ENCODE measurements at regions not wholly inside any gene's neighbourhood (a gene's known extent, or its start where the extent isn't known, plus 50 kb on each side); places are given as distances from the start of the nearest gene placed in this dataset.

DNA sequence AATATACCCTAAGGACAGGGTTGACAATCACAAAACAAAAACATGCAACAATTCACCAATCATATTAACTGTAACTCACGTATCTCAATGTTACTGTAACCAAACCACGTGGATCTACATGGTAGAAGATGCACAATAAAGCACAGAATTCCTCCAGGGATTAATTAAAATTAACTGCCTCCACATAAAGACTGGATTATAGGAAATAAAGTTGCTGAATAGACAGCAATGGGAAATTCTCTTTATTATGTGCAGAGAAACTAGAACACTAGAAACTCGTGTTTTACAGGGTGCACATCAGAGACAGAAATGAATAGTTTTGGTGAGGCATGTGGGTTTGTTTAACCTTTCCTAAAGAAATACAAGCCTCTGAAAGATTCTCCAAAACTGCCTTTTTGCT is 696.3 kb downstream of the EPHA3 start:
- intact Hi-C loops (cut with micrococcal nuclease): no loop called here
- Mint-ChIP-seq H3K9me3 (peaks cover 0 to 4% (median 1%) of the 10 kb centered on the region in 7 donors), H3K4me3 (no peak overlapping the region), H3K36me3 (no peaks in the 10 kb centered on the region), H3K4me1 (no peaks in the 10 kb centered on the region), H3K27me3 (ENCODE audit: low read depth in 3 of 3) (no peaks in the 10 kb centered on the region), H3K27ac (no peak overlapping the region)
- WGBS (ENCODE audit: insufficient coverage): no CpG with 5 or more reads among the region's 3 CpGs
- no peaks in the 10 kb centered on the region for H3K79me2 ChIP-seq (ENCODE audit: insufficient read depth, low read length)
- no peaks in the 10 kb centered on the region for H3K36me3 ChIP-seq (replicated peaks in 1 of 2; ENCODE audit: control insufficient read depth in 1 of 2, insufficient read depth in 2 of 2, low read length in 2 of 2)
- DNase-seq: no peak
- H3K9me3 ChIP-seq (replicated peaks in 1 of 2; ENCODE audit: control insufficient read depth in 1 of 2, insufficient read depth in 1 of 2, low read length in 2 of 2): peaks cover 0 to 6% of the 10 kb centered on the region in 2 donors
- no peaks in the 10 kb centered on the region for H3K4me1 ChIP-seq (ENCODE audit: control insufficient read depth in 1 of 2, insufficient read depth in 2 of 2, low read length in 2 of 2)
- H3K4me3 ChIP-seq (replicated peaks in 1 of 3; ENCODE audit: low read depth in 2 of 3, low read length in 3 of 3): no peak overlapping the region
- no peak overlapping the region for H3K9ac ChIP-seq (ENCODE audit: insufficient read depth, low read length, poor library complexity, severe bottlenecking)
- no peak overlapping the region for H3K27ac ChIP-seq (ENCODE audit: low read depth in 1 of 2, low read length in 2 of 2)
- H4K20me1 ChIP-seq (ENCODE audit: insufficient read depth, low read length): no peaks in the 10 kb centered on the region
- no peak overlapping the region for H3K4me2 ChIP-seq (replicated peaks; ENCODE audit: extremely low read depth, low read length, poor library complexity, severe bottlenecking)
- no peak overlapping the region for H2AFZ ChIP-seq (ENCODE audit: insufficient read depth, low read depth, low read length, poor library complexity, severe bottlenecking)
- H3K27me3 ChIP-seq (ENCODE audit: control insufficient read depth in 2 of 2, insufficient read depth in 2 of 2, low read length in 2 of 2): no peaks in the 10 kb centered on the region
- TF ChIP-seq, protein P1, sequence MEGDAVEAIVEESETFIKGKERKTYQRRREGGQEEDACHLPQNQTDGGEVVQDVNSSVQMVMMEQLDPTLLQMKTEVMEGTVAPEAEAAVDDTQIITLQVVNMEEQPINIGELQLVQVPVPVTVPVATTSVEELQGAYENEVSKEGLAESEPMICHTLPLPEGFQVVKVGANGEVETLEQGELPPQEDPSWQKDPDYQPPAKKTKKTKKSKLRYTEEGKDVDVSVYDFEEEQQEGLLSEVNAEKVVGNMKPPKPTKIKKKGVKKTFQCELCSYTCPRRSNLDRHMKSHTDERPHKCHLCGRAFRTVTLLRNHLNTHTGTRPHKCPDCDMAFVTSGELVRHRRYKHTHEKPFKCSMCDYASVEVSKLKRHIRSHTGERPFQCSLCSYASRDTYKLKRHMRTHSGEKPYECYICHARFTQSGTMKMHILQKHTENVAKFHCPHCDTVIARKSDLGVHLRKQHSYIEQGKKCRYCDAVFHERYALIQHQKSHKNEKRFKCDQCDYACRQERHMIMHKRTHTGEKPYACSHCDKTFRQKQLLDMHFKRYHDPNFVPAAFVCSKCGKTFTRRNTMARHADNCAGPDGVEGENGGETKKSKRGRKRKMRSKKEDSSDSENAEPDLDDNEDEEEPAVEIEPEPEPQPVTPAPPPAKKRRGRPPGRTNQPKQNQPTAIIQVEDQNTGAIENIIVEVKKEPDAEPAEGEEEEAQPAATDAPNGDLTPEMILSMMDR (IDR thresholded peaks at IDR 0.05): no peak

DNA sequence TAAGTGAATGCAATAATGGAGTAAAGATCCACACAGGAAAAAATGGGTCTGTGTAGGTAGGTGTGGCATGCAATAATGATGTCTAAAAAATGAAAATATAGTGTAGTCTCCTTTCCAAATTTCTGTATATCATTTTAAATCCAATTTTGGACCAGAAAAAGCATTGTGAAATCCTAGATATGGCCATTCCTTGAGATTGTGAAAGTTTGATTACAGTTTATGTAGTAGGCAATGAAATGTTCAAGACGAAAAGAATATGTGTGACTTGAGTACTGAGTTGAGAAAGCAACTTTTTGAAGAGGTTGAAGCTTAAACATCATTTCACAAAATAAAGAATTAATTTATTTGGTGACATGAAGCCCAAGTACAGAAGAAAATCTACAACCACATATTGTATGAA is 698.7 kb downstream of the EPHA3 start:
- H3K36me3 Mint-ChIP-seq: no peaks in the 10 kb centered on the region
- WGBS (ENCODE audit: insufficient coverage): no CpG with 5 or more reads among the region's 1 CpG
- Histone ChIP-seq H3K79me2 (ENCODE audit: insufficient read depth, low read length) (no peaks in the 10 kb centered on the region), H2AFZ (ENCODE audit: insufficient read depth, low read depth, low read length, poor library complexity, severe bottlenecking) (no peak overlapping the region), H4K20me1 (ENCODE audit: insufficient read depth, low read length) (no peaks in the 10 kb centered on the region), H3K27ac (ENCODE audit: low read depth in 1 of 2, low read length in 2 of 2) (no peak overlapping the region), H3K4me1 (ENCODE audit: control insufficient read depth in 1 of 2, insufficient read depth in 2 of 2, low read length in 2 of 2) (no peaks in the 10 kb centered on the region), H3K9ac (ENCODE audit: insufficient read depth, low read length, poor library complexity, severe bottlenecking) (no peak overlapping the region), H3K4me3 (replicated peaks in 1 of 3; ENCODE audit: low read depth in 2 of 3, low read length in 3 of 3) (no peak overlapping the region), H3K9me3 (replicated peaks in 1 of 2; ENCODE audit: control insufficient read depth in 1 of 2, insufficient read depth in 1 of 2, low read length in 2 of 2) (peaks cover 0 to 6% of the 10 kb centered on the region in 2 donors), H3K4me2 (replicated peaks; ENCODE audit: extremely low read depth, low read length, poor library complexity, severe bottlenecking) (no peak overlapping the region), H3K27me3 (ENCODE audit: control insufficient read depth in 2 of 2, insufficient read depth in 2 of 2, low read length in 2 of 2) (no peaks in the 10 kb centered on the region), H3K36me3 (replicated peaks in 1 of 2; ENCODE audit: control insufficient read depth in 1 of 2, insufficient read depth in 2 of 2, low read length in 2 of 2) (no peaks in the 10 kb centered on the region)
- no peak for DNase-seq
- intact Hi-C loops (cut with micrococcal nuclease): no loop called here
- TF ChIP-seq, protein P1 (IDR thresholded peaks at IDR 0.05): no peak
- no peaks in the 10 kb centered on the region for H3K27me3 Mint-ChIP-seq (ENCODE audit: low read depth in 3 of 3)
- H3K27ac Mint-ChIP-seq: no peak overlapping the region
- peaks cover 0 to 4% (median 1%) of the 10 kb centered on the region in 7 donors for H3K9me3 Mint-ChIP-seq
- no peaks in the 10 kb centered on the region for H3K4me1 Mint-ChIP-seq
- H3K4me3 Mint-ChIP-seq: no peak overlapping the region
